GM21786 (cell line): ENCODE measurements at regions not wholly inside any gene's neighbourhood (a gene's known extent, or its start where the extent isn't known, plus 50 kb on each side); places are given as distances from the start of the nearest gene placed in this dataset.
"Not testable (repeated sequence)": the region's sequence is repeated elsewhere in the genome, so short reads cannot be mapped to it uniquely, and the experiment has no call there.

Experiments used
- ATAC-seq: cut with Tn5 transposase; IDR thresholded peaks from one replicate; pipeline ENCODE4 v1.9.1; 2021; ENCODE audit not compliant: unreplicated experiment

GRCh38 chr10:109126541-109126940, 796.8 kb downstream of the XPNPEP1 start:
- no peak for ATAC-seq

GRCh38 chr10:109126016-109126415, 797.3 kb downstream of the XPNPEP1 start:
- ATAC-seq: no peak

GRCh38 chr10:109115179-109115578, 808.1 kb downstream of the XPNPEP1 start:
- no peak for ATAC-seq

- no peak for ATAC-seq
Observed at GRCh38 chr10:109114579-109114978, 808.7 kb downstream of the XPNPEP1 start.

- no peak for ATAC-seq
Observed at GRCh38 chr10:109106604-109107003, 816.7 kb downstream of the XPNPEP1 start.

DNA sequence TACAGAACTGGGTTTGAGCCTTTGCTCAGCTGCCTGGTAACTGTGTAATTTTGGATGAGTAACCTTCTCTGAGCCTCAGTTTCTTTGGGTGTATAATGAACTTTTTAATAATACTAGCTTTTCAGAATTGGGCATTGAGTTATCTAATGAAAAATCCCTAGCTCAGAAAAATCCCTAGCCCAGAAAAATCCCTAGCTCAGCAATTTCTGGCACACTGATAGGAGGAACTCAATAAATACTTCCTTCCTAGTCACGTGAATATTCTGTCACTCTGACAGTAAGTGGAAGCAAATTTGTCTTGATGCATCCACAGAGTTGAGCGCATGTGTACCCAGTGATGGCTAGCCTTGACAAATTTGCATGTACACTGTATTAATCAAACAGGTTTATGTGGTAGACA, 817.6 kb downstream of the XPNPEP1 start:
- ATAC-seq: no peak

DNA sequence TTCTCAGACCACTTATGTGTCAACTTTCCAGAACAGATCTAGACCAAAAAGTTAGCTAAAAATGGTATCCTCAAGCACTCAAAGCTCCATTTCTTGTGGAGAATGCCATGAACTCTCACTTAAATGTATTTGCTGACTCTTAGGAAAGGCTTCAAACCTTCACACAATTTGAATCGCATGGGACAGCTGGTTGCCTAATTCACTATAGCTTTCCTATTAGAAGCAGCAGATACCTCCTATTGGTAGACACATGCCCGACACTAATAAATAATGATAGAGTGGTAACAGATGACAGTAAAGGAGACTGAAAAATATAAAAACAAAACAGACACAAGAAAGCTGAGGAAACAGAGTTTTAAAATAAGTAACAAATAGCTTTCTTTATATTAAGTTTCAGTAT, 818.5 kb downstream of the XPNPEP1 start:
- ATAC-seq: no peak

DNA sequence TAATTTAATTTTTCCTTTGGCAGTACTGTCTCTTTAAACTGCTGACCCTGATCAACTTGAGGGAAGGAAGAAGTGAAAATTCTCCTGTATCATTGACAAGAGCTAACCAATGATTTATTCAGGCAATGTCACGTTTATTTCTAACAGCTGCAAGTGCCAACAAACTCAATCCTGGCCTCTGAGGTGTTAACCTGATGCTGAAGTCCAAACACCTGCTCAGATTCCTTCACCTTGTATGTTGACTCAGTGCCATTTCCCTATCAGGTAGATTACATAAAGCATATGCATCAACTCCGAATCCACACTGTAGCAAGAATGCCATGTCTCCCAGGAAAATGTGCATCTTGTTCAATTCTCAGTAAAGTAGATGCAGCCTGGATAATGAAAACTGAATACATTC, 820.0 kb downstream of the XPNPEP1 start:
- ATAC-seq: no peak

DNA sequence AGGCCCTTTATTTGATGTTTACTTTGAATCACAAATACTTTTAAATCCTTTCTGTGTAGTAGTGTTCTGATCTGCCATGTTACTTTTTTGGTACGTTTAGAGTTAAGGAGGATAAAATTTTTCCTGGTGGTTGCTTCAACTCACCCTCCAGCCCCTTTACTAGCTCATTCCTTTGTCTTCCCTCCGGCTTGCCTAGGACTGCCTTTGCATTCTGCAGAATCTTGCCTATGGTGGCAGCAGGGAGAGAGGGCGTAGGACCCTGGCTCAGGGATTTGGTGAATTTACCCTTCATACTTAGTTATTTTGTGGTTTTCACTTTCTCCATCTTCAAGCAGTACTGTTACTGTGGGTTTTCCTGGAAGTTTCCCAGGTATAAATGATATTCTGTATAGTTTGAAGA, 833.5 kb downstream of the XPNPEP1 start:
- no peak for ATAC-seq

- ATAC-seq: no peak
Observed at GRCh38 chr10:109071539-109071938, 851.8 kb downstream of the XPNPEP1 start.

GRCh38 chr10:109070492-109070891, 852.8 kb downstream of the XPNPEP1 start:
- ATAC-seq: no peak

DNA sequence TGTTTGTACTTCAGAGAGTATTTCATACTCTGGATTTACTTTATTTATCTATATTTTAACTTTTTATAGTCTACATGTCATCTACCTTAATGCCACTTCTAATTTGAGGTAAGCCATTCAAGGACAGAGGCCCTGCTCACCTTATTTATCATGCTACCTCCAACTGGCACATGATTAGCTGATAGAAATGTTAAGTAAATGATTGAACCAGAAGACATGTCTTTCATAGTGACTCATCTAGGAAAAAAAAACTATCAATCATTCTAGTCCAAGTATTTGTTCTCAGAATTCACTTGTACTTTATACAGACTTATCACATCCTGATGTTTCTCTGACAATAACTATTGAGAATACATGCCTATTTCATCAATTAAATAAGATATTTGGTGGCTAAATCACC, 856.3 kb downstream of the XPNPEP1 start:
- ATAC-seq: no peak

DNA sequence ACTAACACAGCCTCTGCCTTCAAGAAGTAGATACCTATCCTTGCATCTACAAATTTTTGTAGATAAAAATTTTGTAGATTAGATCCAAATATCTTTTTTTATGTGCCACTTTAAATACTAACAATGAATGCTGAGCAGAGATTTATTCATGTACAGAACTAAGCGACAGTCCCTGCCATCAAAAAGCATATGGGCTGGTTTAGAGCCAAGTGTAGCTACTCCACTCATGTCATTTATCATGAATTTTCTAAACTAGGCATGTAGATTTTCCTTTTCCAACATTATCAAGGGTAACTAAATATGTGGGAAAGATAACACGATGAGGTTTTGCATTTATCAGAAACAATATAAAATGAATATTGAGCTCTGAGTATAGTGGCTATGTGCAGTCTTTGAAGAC, 857.5 kb downstream of the XPNPEP1 start:
- no peak for ATAC-seq

DNA sequence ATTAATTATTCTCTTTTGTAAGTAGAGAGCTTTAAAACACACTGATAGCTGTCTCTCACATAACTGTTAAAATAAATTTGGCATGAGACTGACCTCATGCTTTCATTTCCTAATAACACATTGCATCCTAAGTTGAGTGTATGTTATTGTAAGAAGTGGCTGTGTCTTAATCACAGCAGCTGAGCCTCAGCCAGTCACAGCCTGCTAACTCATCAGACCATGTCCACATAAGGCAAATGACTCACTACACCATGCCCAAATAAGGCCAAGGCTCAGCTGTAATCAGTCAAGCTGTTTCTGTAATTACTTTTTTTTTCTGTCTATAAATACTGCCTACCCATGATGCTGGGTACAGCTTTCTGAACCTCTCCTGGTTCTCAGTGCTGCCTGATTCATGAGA, 860.9 kb downstream of the XPNPEP1 start:
- peak; percentile 45 for ATAC-seq

DNA sequence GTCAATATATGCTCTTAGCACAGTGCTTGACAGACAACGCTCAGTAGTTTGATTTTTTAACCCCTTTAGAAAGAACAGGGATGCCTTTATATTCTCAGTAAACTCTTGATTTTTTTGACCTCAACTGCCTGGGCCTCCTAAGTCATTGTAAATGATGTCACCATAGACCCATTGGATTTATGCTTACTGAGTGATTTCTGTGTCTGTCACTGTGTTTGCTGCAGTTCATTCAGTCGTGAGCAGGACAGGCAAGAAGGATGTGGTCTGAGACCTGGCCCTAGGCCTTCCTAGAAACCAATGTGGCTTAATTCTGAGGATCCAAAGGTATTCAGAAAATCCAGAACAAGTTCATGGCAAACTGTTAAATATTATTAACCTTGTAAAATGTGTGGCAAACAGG, 868.1 kb downstream of the XPNPEP1 start:
- ATAC-seq: no peak

DNA sequence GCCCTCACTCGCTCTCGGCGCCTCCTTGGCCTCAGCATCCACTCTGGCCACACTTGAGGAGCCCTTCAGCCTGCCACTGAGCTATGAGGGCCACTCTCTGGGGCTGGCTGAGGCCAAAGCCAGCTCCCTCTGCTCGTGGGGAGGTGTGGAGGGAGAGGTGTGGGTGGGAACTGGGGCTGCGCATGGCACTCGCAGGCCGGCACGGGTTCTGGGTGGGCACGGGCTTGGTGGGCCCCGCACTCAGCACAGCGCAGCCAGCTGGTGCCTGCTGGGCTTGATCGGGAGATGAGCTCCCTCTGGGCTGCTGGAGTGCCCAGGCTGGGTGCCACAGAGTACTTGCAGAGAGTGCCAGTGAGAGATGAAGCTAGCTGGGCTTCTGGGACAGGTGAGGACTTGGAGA, 875.5 kb downstream of the XPNPEP1 start:
- no peak for ATAC-seq

DNA sequence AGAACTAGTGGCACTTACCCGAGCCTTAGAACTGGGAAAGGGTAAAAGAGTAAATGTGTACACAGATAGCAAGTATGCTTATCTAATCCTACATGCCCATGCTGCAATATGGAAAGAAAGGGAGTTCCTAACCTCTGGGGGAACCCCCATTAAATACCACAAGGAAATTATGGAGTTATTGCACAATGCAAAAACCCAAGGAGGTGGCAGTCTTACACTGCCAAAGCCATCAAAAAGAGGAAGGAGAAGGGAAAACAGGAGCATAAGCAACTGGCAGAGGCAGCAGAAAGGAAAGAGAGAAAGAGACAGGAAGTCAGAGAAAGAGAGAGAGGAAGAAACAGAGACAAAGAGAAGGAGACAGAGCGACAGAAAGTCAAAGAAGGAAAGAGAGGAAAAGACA, 876.9 kb downstream of the XPNPEP1 start:
- not testable (repeated sequence) for ATAC-seq

GRCh38 chr10:109040622-109041021, 882.7 kb downstream of the XPNPEP1 start:
- no peak for ATAC-seq

DNA sequence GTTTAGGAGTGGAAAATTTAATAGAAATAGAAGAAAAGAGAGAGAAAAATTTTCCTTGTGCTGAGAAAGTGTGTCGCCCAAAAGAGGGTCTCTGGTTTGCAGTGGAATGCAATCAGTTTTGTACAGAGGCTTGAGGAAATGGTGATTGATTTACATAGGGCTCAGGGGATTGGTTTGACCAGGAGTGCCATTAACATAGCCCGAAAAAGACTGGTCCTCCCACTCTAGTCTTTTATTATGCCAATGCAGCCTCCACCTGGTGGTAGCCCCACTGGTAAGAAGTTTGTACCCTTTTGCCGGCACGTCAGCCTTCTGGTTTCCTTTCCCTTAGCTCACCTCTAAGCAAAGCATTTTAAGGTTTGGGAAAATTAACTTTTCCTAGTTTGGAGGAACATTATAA, 885.3 kb downstream of the XPNPEP1 start:
- ATAC-seq: no peak

GRCh38 chr10:109030581-109031210, 892.6 kb downstream of the XPNPEP1 start:
- ATAC-seq: no peak

- ATAC-seq: no peak
Observed at GRCh38 chr10:109029870-109030269, 893.4 kb downstream of the XPNPEP1 start.

- ATAC-seq: no peak
Observed at GRCh38 chr10:109027534-109028185, 895.7 kb downstream of the XPNPEP1 start.

GRCh38 chr10:109025172-109025571, 898.1 kb downstream of the XPNPEP1 start:
- no peak for ATAC-seq
